Activated T-cell treated with anti-CD3 and anti-CD28 coated beads for 24 hours (primary cell): ENCODE measurements at regions not wholly inside any gene's neighbourhood (a gene's known extent, or its start where the extent isn't known, plus 50 kb on each side); places are given as distances from the start of the nearest gene placed in this dataset.
"Not testable (repeated sequence)": the region's sequence is repeated elsewhere in the genome, so short reads cannot be mapped to it uniquely, and the experiment has no call there.

Source experiments
- DNase-seq: peaks from one replicate; pipeline ENCODE4 v3.0.0-alpha.2; 2020; ENCODE audit warnings: low read depth

GRCh38 chr22:49721211-49721763, 106.4 kb downstream of the BRD1 start:
- DNase-seq = no peak

DNA sequence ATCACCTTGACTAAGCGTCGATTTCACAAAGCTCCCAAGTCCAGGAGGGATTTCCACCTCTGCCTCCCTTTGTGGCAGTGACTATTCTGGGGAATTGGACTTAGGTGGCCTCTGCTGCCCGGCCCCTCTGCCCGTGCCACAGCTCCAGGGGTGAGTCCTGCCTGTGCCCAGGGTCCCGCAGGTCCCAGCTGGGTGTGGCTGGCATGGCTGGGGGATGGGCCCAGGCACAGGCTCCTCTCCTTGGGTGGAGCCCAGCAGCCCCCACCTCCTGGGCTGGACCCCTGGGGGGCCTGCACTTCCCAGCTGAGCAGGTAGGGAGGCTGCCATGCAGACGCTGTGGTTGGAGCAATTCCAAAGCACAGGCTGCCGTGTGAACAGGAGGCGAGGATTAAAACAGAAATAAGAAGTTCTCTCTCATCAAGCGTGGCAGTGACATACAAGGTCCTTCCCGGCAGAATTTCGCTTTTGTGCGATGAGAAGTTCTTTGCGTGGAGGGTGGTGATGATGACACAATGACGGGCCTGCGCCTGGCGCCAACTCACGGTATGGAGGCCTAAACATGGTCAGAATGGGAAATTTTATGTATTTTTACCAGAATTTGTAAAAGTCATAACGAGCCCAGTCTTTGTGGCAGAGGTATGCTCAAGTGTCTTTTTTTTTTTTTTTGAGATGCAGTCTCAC, 107.3 kb downstream of the BRD1 start:
- no peak for DNase-seq

GRCh38 chr22:49719046-49719445, 108.6 kb downstream of the BRD1 start:
- no peak for DNase-seq

GRCh38 chr22:49718396-49718795, 109.3 kb downstream of the BRD1 start:
- no peak for DNase-seq

- DNase-seq = no peak
Observed at GRCh38 chr22:49717322-49717919, 110.3 kb downstream of the BRD1 start.

DNA sequence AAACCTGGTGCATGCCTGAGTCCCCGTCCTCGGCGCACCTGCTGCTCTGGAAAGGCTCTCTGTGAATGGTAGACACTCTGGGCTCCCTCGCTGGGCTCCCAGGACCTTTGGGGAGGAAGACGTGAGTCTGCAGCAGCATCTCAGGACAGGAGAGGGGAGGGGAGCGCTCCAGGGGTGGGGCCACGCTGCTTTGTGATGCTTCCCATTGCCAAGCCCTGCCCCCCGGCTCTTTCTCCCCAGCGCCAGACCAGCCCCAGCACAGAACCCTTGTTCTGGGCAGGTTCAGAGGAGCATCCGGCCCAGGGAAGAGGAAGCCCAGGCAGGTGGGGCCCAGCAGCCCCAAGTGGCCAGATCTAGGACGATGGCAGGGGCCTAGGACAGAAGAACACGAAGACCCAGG, 111.2 kb downstream of the BRD1 start:
- no peak for DNase-seq

DNA sequence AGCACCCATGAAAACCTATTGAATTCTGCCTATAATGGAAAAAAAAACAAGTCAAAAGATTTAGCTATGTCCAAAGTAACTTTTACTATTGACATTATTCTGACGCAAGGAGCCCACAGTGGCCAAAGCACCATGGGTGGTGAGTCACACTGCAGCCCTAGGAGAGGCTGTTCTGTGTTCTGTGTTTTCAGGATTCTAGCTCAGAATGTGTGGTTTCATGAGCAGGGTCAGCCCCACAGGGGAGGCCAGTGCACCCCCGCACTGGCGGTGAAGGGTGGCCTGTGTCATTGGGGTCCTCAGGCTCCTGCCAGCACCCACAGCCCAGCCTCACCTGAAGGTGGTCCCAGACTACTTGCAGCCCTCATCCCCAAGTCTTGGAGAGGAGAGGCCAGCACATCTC, 112.2 kb downstream of the BRD1 start:
- no peak for DNase-seq

GRCh38 chr22:49713003-49713402, 114.7 kb downstream of the BRD1 start:
- DNase-seq = no peak

DNA sequence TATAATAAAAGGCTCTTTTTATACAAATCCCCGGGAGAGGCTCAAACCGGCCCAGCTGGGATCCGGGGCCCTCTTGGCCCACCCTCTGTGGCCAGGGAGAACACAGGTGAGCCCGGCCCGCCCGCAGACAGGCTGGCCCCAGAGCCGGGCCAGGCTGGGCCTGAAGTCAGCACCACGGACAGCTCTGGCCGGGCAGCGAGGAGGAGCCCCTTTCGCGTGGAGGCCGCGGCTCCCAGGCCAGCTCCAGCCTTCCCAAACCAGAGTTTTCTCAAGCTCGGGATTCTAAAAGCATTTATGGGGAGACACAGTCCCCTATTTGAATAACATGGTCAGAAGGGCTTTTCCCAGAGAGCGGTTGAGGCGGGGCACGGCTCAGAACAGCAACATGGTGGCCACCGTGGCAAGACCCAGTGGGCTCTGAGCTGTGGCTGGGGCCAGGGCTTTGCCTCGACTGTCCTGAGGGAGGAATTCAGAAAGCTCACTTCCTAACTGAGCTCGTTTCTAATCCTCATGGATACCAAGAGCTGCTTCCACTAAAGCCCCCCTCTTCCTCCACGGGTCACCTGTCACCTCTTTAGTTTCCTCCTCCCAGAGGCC, 115.4 kb downstream of the BRD1 start:
- no peak for DNase-seq

DNA sequence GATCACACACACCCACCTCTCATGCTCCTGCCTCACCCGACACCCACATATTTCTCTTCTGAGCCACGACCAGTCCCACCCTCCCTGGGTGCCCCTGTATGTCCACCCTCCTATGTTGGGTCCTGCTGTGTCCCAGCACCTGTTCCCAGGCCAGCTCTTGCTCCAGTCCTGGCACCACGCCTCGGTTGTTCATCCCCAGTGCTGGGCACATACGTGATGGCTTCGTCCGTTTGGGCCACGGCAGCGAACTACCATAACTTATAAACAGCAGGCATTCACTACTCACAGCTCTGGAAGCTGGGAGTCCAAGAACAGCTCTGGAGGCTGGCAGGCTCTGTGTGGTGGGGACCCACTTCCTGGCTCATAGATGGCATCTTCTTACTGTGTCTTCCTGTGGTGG, 116.9 kb downstream of the BRD1 start:
- no peak for DNase-seq

DNA sequence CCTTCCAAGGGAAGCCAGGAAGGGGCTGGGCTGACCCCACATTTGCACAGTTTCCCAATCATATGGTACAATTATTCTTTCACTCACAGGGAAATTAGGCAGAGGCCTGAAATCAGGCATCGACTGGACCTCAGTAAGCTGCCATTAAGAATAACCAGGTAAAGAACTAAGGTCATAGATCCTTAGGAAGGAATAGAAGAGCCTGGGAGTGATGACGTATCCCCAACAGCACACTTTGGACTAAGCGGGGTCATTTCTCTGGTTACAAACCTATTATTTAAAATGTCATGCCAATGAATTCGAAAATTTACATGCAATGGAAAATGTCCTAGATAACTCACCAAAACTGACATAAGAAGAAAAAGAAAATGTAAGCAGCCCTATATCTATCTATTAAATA, 118.2 kb downstream of the BRD1 start:
- DNase-seq = no peak

GRCh38 chr22:49705972-49706352, 121.7 kb downstream of the BRD1 start:
- DNase-seq = no peak

DNA sequence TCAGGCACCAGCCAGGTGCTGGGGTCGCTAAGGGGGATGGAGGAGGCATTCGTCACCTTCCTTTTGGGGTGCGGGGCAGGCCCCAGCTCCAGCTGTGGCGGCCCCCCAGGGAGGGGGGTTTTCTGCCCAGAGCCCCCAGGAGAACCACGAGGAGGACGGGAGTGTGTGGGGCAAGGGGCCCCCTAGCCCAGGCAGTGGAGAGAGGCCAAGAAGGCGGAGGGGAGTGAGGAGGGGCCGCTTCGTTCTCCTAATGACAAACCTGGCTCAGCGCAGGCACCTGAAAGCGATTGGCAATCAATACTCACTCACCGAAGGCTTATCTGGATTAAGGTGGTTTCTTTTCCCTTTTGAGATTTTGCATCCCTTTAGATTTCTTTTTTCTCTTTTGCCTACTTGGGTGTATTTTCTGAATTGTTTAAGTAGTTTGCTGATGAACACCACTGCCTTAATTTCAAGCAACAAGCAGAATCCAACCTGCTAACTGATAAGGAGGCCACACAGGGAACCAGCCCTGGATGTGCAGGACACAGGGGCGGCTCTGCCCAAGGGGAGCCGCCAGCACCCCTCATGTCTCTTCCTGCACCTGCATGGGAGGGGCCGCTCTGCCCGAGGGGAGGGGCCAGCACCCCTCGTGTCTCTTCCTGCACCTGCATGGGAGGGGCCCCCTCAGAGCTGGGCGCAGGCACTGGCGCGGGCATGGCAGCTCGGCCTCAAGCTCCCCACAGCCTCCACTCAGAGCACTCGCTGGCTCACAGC, 122.3 kb downstream of the BRD1 start:
- no peak for DNase-seq

- DNase-seq = no peak
Observed at GRCh38 chr22:49704345-49705215, 123.1 kb downstream of the BRD1 start.

DNA sequence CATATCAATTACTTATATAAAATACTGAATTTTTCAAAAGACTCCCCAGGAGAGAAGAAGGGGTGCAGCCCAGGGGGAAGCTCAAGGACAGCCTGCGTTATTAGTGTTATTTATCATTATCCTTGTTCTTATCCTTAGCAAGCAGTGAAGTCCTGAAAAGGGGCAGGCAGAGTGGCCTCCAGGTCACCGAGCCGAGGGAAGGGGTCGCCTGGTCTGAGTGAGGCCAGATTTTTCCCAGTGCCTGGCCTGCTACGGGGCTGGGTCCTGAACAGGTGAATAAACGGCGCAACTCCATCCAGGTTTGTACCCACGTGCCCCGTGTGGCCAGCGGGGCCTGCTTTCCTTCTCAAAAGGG, 123.7 kb downstream of the BRD1 start:
- no peak for DNase-seq

DNA sequence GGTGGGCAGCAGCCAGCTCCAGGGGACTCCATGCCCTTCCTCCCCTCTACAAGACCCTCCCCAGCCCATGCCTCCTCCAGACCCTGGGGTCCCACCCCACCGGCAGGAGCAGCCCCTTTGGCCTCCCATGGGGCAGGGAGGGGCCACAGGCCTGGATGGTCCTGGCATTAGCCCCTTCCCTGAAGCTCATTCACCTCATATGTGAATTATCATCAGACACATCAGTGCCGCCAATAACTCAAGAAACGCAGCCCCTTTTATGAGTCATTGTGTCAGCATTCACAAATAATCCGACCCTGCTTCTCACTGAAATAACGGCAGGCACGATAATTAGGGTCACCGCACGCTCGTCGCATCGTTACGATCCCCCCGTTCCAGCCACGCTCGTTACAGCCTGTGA, 124.2 kb downstream of the BRD1 start:
- no peak for DNase-seq

GRCh38 chr22:49702068-49702397, 125.6 kb downstream of the BRD1 start:
- DNase-seq = no peak

DNA sequence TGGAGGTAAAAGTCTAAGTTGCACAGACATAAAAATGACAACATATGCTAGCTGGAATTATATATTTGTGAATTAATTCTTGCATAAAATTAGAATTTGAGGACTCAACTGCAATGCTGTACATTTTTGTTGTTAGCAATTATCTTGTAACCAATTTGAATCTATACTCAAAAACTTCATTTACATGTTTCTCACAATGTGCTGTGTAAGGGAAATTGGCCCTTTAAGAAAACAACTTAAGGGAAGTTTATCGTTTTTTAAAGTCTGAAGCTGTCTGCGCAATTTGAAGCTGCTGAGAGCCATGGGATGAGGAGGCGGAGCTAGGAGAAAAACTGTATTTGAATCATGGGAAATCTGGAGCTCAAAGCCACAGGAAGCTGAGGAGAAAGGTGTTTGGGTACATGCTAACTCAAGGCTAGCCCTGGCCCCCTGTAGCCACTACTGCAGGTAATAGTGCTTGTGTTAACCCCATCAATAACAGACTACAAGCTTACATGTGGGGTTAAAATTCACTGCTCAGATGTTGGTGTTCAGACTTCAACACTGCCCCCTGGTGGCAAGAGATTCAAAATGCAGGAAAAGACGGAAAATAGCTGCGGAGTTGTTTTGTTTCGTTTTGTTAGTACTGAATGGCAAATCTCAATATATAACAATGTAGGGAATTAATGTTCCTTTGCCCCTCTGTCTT, 126.1 kb downstream of the BRD1 start:
- DNase-seq = no peak

DNA sequence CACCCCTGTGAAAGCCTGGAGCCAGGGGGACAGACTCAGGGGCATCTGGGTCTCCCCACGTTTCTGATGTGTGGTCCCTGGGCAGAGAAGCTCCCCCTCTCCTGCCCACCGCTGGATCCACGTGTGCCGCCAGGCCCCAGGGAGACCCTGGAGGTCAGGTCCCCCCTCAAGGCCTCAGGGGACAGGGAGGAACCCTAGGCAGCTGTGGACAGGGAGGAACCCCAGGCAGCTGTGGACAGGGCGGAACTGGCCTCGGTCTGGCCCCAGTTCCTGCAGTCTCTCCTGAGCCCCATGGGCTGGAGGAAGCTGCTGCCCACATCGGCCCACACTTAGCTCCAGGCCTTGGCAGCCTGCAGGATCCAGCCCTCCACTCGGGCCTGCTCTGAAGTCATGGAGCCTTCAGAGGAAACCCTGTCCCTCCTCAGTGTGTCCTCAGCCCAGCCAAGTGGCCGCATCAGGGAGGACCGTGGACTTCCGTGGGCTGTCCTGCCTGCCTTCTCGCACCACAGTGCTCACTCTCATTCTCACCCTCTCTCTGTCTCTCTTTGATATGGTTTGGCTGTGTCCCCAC, 127.7 kb downstream of the BRD1 start:
- no peak for DNase-seq

GRCh38 chr22:49699476-49699875, 128.2 kb downstream of the BRD1 start:
- no peak for DNase-seq

- not testable (repeated sequence) for DNase-seq
Observed at GRCh38 chr22:49698616-49699015, 129.1 kb downstream of the BRD1 start.
